AG04449 (cell line): ENCODE measurements at regions not wholly inside any gene's neighbourhood (a gene's known extent, or its start where the extent isn't known, plus 50 kb on each side); places are given as distances from the start of the nearest gene placed in this dataset.

Source experiments
- CTCF ChIA-PET: fragments of 350-600 bp; formaldehyde crosslinking; extraction: SDS; loops from one replicate; lab custom pipeline; 2021; ENCODE audit warnings: antibody characterized with exemption; lab: Yijun Ruan, JAX
- POLR2A ChIA-PET: fragments of 400-600, 350-600 bp; formaldehyde crosslinking; extraction: SDS; loops from one replicate; lab custom pipeline; 2020; ENCODE audit warnings: antibody characterized with exemption, inconsistent platforms; lab: Yijun Ruan, JAX
- DNase-seq: peaks from one replicate; pipeline ENCODE4 v3.0.0-alpha.2; 2010; ENCODE audit warnings: low read depth, low spot score
- H3K4me3 ChIP-seq: 2 replicates; pipeline ENCODE4 v1.5.1; 2011; ENCODE audit warnings: low read depth, mild to moderate bottlenecking, control low read depth, low read length
- CTCF ChIP-seq: IDR thresholded peaks from one replicate; pipeline ENCODE4 v1.5.1; 2011; ENCODE audit warnings: mild to moderate bottlenecking, moderate library complexity, low read length, control low read depth, inconsistent platforms; ENCODE audit not compliant: insufficient read depth; ENCODE audit errors: missing control alignments

- ChIA-PET POLR2A (no interaction called here), CTCF (no interaction called here)
- H3K4me3 ChIP-seq = no peak overlapping the region
- no peak for TF ChIP-seq CTCF
- DNase-seq = no peak
Measured at GRCh38 chr5:74324556-74324955, 316.0 kb downstream of the ENC1 start.

GRCh38 chr5:74322944-74323343, 317.6 kb downstream of the ENC1 start:
- DNase-seq = no peak
- ChIA-PET POLR2A (no interaction called here), CTCF (no interaction called here)
- H3K4me3 ChIP-seq = no peak overlapping the region
- TF ChIP-seq CTCF = no peak

GRCh38 chr5:74322191-74322590, 318.3 kb downstream of the ENC1 start:
- CTCF ChIA-PET = no interaction called here
- POLR2A ChIA-PET = no interaction called here
- H3K4me3 ChIP-seq = no peak overlapping the region
- no peak for DNase-seq
- TF ChIP-seq CTCF = no peak

- no peak for TF ChIP-seq CTCF
- DNase-seq = no peak
- ChIA-PET POLR2A (no interaction called here), CTCF (no interaction called here)
- H3K4me3 ChIP-seq = no peak overlapping the region
Measured at GRCh38 chr5:74321326-74321725, 319.2 kb downstream of the ENC1 start.

- CTCF ChIA-PET = no interaction called here
- POLR2A ChIA-PET = no interaction called here
- no peak overlapping the region for H3K4me3 ChIP-seq
- DNase-seq = no peak
- no peak for TF ChIP-seq CTCF
Measured at GRCh38 chr5:74320526-74320925, 320.0 kb downstream of the ENC1 start.

- ChIA-PET CTCF (no interaction called here), POLR2A (no interaction called here)
Measured at GRCh38 chr5:74319076-74319475, 321.5 kb downstream of the ENC1 start.

More at GRCh38 chr5:74319076-74319475, 321.5 kb downstream of the ENC1 start:
- H3K4me3 ChIP-seq = no peak overlapping the region
- DNase-seq = no peak
- TF ChIP-seq CTCF = no peak
